K562 (cell line): ENCODE measurements at regions not wholly inside any gene's neighbourhood (a gene's known extent, or its start where the extent isn't known, plus 50 kb on each side); places are given as distances from the start of the nearest gene placed in this dataset.

Source experiments
- ATAC-seq: fragments of 200-7000 bp; cut with Tn5 transposase; 3 replicates; pipeline ENCODE4 v1.9.1; 2020; ENCODE audit warnings: moderate library complexity
- BruUV-seq: library from RNA; stranded (reverse); fragments of 400-500 nt; replicated peaks from 2 replicates; lab custom pipeline; 2021; lab: Mats Ljungman, UMichigan
- CTCF ChIA-PET: fragments of 300-600 bp; formaldehyde crosslinking; extraction: SDS; loops from one replicate; lab custom pipeline; 2021; ENCODE audit warnings: low intra/inter-chr PET ratio; lab: Yijun Ruan, JAX
- POLR2A ChIA-PET: fragments of 300-600, 350-650 bp; sonication (Branson Sonifier 250); formaldehyde crosslinking; extraction: SDS; loops from one replicate; lab custom pipeline; 2021; ENCODE audit warnings: antibody characterized with exemption, inconsistent platforms; lab: Yijun Ruan, JAX
- DNase-seq, 4 experiments: peaks; one replicate each; pipeline versions ENCODE4 v3.0.0 to v3.0.0-alpha.2; 2011 to 2018; ENCODE audit warnings: low spot score in 3 of 4, mixed read lengths in 3 of 4; ENCODE audit errors: extremely low read depth in 1 of 4
- FAIRE-seq: peaks from 2 replicates; lab custom pipeline; 2011; peaks lifted over from hg19 to GRCh38; lab: Jason Lieb, UNC
- H2AFZ ChIP-seq: 2 replicates; pipeline ENCODE4 v1.6.0; 2011; ENCODE audit warnings: low read depth, low read length, control low read depth, inconsistent platforms
- H3K27ac ChIP-seq: fragments of 200-600 bp; 3 replicates; pipeline ENCODE4 v1.8.0; 2011; ENCODE audit warnings: low read depth, mild to moderate bottlenecking, control low read depth, inconsistent platforms, low read length, moderate library complexity, mixed read lengths; ENCODE audit errors: extremely low read depth
- H3K27me3 ChIP-seq, 2 experiments: fragments of 300-600 bp in 1 of 2; 2 replicates in 1 of 2; 3 replicates in 1 of 2; pipeline versions ENCODE4 v1.6.0 to v1.8.0; 2011; ENCODE audit warnings: inconsistent platforms in 2 of 2, low read length in 2 of 2, mild to moderate bottlenecking in 1 of 2, mixed read lengths in 1 of 2, moderate library complexity in 1 of 2; ENCODE audit not compliant: control insufficient read depth in 2 of 2, insufficient read depth in 2 of 2
- H3K36me3 ChIP-seq: fragments of 300-600 bp; 3 replicates; pipeline ENCODE4 v1.8.0; 2011; ENCODE audit warnings: mild to moderate bottlenecking, low read length, inconsistent platforms; ENCODE audit not compliant: control insufficient read depth, insufficient read depth
- H3K4me1 ChIP-seq, 2 experiments: fragments of 200-600 bp in 1 of 2; replicated peaks in 1 of 2; 2 replicates in 1 of 2; 3 replicates in 1 of 2; pipeline versions ENCODE4 v1.5.1 to v1.8.0; 2011; ENCODE audit warnings: inconsistent platforms in 2 of 2, low read length in 2 of 2, mild to moderate bottlenecking in 1 of 2, mixed read lengths in 1 of 2, moderate library complexity in 1 of 2; ENCODE audit not compliant: control insufficient read depth in 2 of 2, insufficient read depth in 2 of 2
- H3K4me2 ChIP-seq: 2 replicates; pipeline ENCODE4 v1.6.1; 2011; ENCODE audit warnings: low read length, control low read depth, inconsistent platforms, mixed read lengths; ENCODE audit not compliant: insufficient read depth
- H3K4me3 ChIP-seq: fragments of 200-600 bp; sonication (generic), shearing (Covaris generic); 2 replicates; pipeline ENCODE4 v1.5.1; 2016; ENCODE audit warnings: control low read depth, inconsistent platforms
- H3K79me2 ChIP-seq: fragments of 200-600 bp; 3 replicates; pipeline ENCODE4 v1.8.0; 2011; ENCODE audit warnings: low read length, inconsistent platforms; ENCODE audit not compliant: control insufficient read depth, insufficient read depth
- H3K9ac ChIP-seq, 2 experiments: 2 replicates each; pipeline versions ENCODE4 v1.6.0 to v1.6.1; 2011; ENCODE audit warnings: low read depth in 2 of 2, low read length in 2 of 2, control low read depth in 1 of 2, inconsistent platforms in 1 of 2, mild to moderate bottlenecking in 1 of 2, mixed read lengths in 1 of 2; ENCODE audit not compliant: insufficient read depth in 1 of 2
- H3K9me1 ChIP-seq: one replicate; pipeline ENCODE4 v1.6.0; 2011; ENCODE audit warnings: inconsistent platforms, mild to moderate bottlenecking, low read length, moderate library complexity; ENCODE audit not compliant: control insufficient read depth, insufficient read depth
- H3K9me3 ChIP-seq: replicated peaks from 2 replicates; pipeline ENCODE4 v1.5.1; 2011; ENCODE audit warnings: low read depth, low read length, inconsistent platforms; ENCODE audit not compliant: control insufficient read depth, insufficient read depth
- H4K20me1 ChIP-seq: replicated peaks from 2 replicates; pipeline ENCODE4 v1.6.1; 2011; ENCODE audit warnings: low read length, inconsistent platforms, mixed read lengths; ENCODE audit not compliant: control insufficient read depth, insufficient read depth
- ATF3 ChIP-seq, 2 experiments: fragments of 450-650 bp in 1 of 2; sonication (generic) in 1 of 2; formaldehyde crosslinking in 1 of 2; IDR thresholded peaks in 1 of 2; conservative IDR thresholded peaks in 1 of 2; 2 replicates each; pipeline versions ENCODE4 v1.6.1 to v1.8.1; 2016 to 2023; ENCODE audit warnings: mild to moderate bottlenecking in 2 of 2, moderate library complexity in 2 of 2, inconsistent platforms in 1 of 2, missing genetic modification reagents in 1 of 2
- BCL6 ChIP-seq: fragments of 250-450 bp; sonication (Bioruptor Pico); IDR thresholded peaks from 2 replicates; pipeline ENCODE4 v1.4.0; 2020
- CCNT2 ChIP-seq: IDR thresholded peaks from 2 replicates; pipeline ENCODE4 v1.6.1; 2011; ENCODE audit warnings: borderline replicate concordance, low read depth, mild to moderate bottlenecking, moderate library complexity, mixed read lengths, low read length; ENCODE audit not compliant: insufficient read length; ENCODE audit errors: extremely low read depth
- E2F5 ChIP-seq: sonication (generic); formaldehyde crosslinking; IDR thresholded peaks from 2 replicates; pipeline ENCODE4 v1.8.0; 2022; ENCODE audit warnings: mild to moderate bottlenecking, missing genetic modification reagents
- GABPB2 ChIP-seq: fragments of 250-450 bp; sonication (Bioruptor Pico); conservative IDR thresholded peaks from 2 replicates; pipeline ENCODE4 v1.5.1; 2021; ENCODE audit warnings: mild to moderate bottlenecking
- KDM1A ChIP-seq, 2 experiments: fragments of 450-650 bp; IDR thresholded peaks; 2 replicates each; pipeline ENCODE4 v1.6.1; 2016; ENCODE audit warnings: mild to moderate bottlenecking in 2 of 2
- MAFK ChIP-seq: IDR thresholded peaks from 2 replicates; pipeline ENCODE4 v1.6.1; 2011; ENCODE audit warnings: low read length, improper control_type of control experiment
- NFIX ChIP-seq: fragments of 250-450 bp; sonication (Bioruptor Pico); IDR thresholded peaks from 2 replicates; pipeline ENCODE4 v1.4.0; 2020; ENCODE audit warnings: low read depth, mild to moderate bottlenecking, moderate library complexity
- RREB1 ChIP-seq: fragments of 250-450 bp; sonication (Bioruptor Pico); IDR thresholded peaks from 2 replicates; pipeline ENCODE4 v1.4.0; 2020
- SMC3 ChIP-seq: conservative IDR thresholded peaks from 2 replicates; pipeline ENCODE4 v1.6.1; 2011; ENCODE audit warnings: low read depth, low read length, improper control_type of control experiment; ENCODE audit not compliant: insufficient read depth
- SRSF9 ChIP-seq: fragments of 200-400 bp; formaldehyde crosslinking; IDR thresholded peaks from 2 replicates; pipeline ENCODE4 v1.6.1; 2017; ENCODE audit warnings: low read depth, low read length, borderline replicate concordance
- TEAD1 ChIP-seq, 2 experiments: fragments of 450-650 bp in 1 of 2; sonication (generic) in 1 of 2; formaldehyde crosslinking; IDR thresholded peaks; 2 replicates each; pipeline versions ENCODE4 v1.4.0 to v1.8.0; 2020 to 2022; ENCODE audit warnings: mild to moderate bottlenecking in 2 of 2, missing genetic modification reagents in 1 of 2
- VEZF1 ChIP-seq: fragments of 200-800 bp; sonication (Bioruptor generic); IDR thresholded peaks from 2 replicates; pipeline ENCODE4 v1.6.1; 2017; ENCODE audit warnings: missing genetic modification characterization, missing compliant biosample characterization
- ZNF79 ChIP-seq: fragments of 250-450 bp; sonication (Bioruptor Pico); IDR thresholded peaks from 2 replicates; pipeline ENCODE4 v1.4.0; 2020; ENCODE audit warnings: low read depth, mild to moderate bottlenecking, moderate library complexity
- WGBS: fragments of 100-300 bp; shearing (Covaris generic); methylation state at CpG from one replicate; pipeline ENCODE4 v1.1.6; 2016; ENCODE audit warnings: low coverage, mixed read lengths; ENCODE audit not compliant: insufficient coverage; ENCODE audit errors: missing lambda C conversion rate; 5-methylcytosine and 5-hydroxymethylcytosine counted together
- in situ Hi-C: fragments of 300-500 bp; cut with MboI; formaldehyde crosslinking; loops from 4 replicates; pipeline ENCODE4 v1.15.0; 2018; ENCODE audit warnings: inconsistent platforms, mixed read lengths
- intact Hi-C: fragments of 100-400 bp; cut with micrococcal nuclease; formaldehyde crosslinking; loops from 2 replicates; pipeline ENCODE4 v1.14.2; 2022

GRCh38 chr14:82724316-82724715 is 1190.7 kb upstream of the SEL1L start:
- no peaks in the 10 kb centered on the region for H3K27me3 ChIP-seq
- no TSS peak for BruUV-seq
- no peak overlapping the region for H3K9ac ChIP-seq
- H3K9me1 ChIP-seq = no peaks in the 10 kb centered on the region
- no peaks in the 10 kb centered on the region for H3K36me3 ChIP-seq
- POLR2A ChIA-PET = no interaction called here
- 6% methylated on average over 2 of the region's 2 CpGs for WGBS
- DNase-seq = no peak
- no peak for FAIRE-seq
- ATAC-seq = no peak
- no peak overlapping the region for H3K4me3 ChIP-seq
- intact Hi-C loops (no loop called here), in situ Hi-C loops (no loop called here)
- H3K4me1 ChIP-seq = no peaks in the 10 kb centered on the region
- CTCF ChIA-PET = no interaction called here
- no peak overlapping the region for H3K4me2 ChIP-seq
- H3K79me2 ChIP-seq = no peaks in the 10 kb centered on the region
- H3K9me3 ChIP-seq = no peaks in the 10 kb centered on the region; the same call in 1 of the 2 replicates
- no peaks in the 10 kb centered on the region for H4K20me1 ChIP-seq
- H2AFZ ChIP-seq = no peak overlapping the region
- no peak overlapping the region for H3K27ac ChIP-seq
- TF ChIP-seq RREB1 (no peak), ZNF79 (no peak), NFIX (no peak), SRSF9 (no peak), ATF3 (IDR thresholded peaks at IDR 0.05) (no peak), ATF3 (CRISPR knock-in tag; conservative IDR thresholded peaks at IDR 0.05) (no peak), BCL6 (CRISPR knock-in tag) (no peak), GABPB2 (CRISPR knock-in tag) (no peak), E2F5 (CRISPR knock-in tag) (no peak), SMC3 (no peak), VEZF1 (no peak), MAFK (no peak), TEAD1 (CRISPR knock-in tag; IDR thresholded peaks at IDR 0.05) (no peak), KDM1A (IDR thresholded peaks at IDR 0.05) (no peak), CCNT2 (no peak)
